ENCODE measurements at regions not wholly inside any gene's neighbourhood (a gene's known extent, or its start where the extent isn't known, plus 50 kb on each side); places are given as distances from the start of the nearest gene placed in this dataset.

GRCh38 chr16:55116165-55116920 is 185.7 kb downstream of the IRX5 start:
- DNase-seq (ENCODE audit: insufficient read length, low spot score) (no peak), FAIRE-seq (no peak)
- no peak for TF ChIP-seq POLR2A (IDR thresholded peaks at IDR 0.05; ENCODE audit: low read depth, low read length)

GRCh38 chr16:55118701-55119260 is 188.1 kb downstream of the IRX5 start:
- FAIRE-seq: no peak
- no peak for TF ChIP-seq POLR2A (IDR thresholded peaks at IDR 0.05; ENCODE audit: low read depth, low read length)
- DNase-seq (ENCODE audit: insufficient read length, low spot score): no peak

DNA sequence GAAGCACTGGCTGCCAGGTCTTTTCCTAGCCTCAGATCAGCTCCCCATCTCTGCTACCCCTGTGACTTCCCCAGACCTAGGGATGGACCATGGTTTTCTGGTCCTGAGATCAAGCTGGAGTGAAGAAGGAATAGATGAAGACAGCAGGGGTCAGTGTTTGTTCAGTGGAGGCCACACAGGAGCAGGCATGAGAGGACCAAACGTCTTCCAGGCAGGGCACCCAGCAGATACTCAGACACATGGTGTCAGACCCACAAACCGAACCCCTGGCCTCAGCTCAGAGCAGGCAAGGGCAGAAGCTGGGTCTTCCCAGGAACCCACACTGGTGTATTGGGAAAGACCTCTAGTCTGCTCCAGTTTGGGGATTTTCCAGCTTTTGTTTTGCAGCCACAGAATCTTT is 189.7 kb downstream of the IRX5 start:
- FAIRE-seq (no peak), DNase-seq (ENCODE audit: insufficient read length, low spot score) (no peak)
- TF ChIP-seq POLR2A (IDR thresholded peaks at IDR 0.05; ENCODE audit: low read depth, low read length): no peak

- TF ChIP-seq POLR2A (IDR thresholded peaks at IDR 0.05; ENCODE audit: low read depth, low read length): no peak
- FAIRE-seq (no peak), DNase-seq (ENCODE audit: insufficient read length, low spot score) (no peak)
Measured at GRCh38 chr16:55120826-55121225, 190.2 kb downstream of the IRX5 start.

DNA sequence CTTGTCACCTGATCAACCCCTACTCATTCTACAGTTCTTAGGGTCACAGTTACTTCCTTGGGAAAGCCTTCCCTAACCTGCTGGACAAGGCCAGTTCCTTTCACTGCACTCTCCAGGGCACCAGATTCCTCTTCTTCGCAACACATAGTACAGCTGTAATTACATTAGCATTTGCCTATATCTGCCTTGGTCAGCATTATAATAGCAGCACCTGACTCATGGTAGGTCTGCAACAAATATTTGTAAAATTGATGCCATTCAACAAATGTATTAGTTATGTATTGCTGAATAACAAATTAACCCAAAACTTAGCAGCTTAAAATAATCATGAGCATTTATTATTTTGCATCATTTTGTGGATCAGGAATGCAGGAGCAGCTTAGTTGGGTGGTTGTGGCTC is 193.0 kb downstream of the IRX5 start:
- FAIRE-seq: no peak
- no peak for DNase-seq (ENCODE audit: insufficient read length, low spot score)
- TF ChIP-seq POLR2A (IDR thresholded peaks at IDR 0.05; ENCODE audit: low read depth, low read length): no peak

GRCh38 chr16:55125818-55126385 is 195.2 kb downstream of the IRX5 start:
- DNase-seq (ENCODE audit: insufficient read length, low spot score): no peak
- FAIRE-seq: no peak
- no peak for TF ChIP-seq POLR2A (IDR thresholded peaks at IDR 0.05; ENCODE audit: low read depth, low read length)

DNA sequence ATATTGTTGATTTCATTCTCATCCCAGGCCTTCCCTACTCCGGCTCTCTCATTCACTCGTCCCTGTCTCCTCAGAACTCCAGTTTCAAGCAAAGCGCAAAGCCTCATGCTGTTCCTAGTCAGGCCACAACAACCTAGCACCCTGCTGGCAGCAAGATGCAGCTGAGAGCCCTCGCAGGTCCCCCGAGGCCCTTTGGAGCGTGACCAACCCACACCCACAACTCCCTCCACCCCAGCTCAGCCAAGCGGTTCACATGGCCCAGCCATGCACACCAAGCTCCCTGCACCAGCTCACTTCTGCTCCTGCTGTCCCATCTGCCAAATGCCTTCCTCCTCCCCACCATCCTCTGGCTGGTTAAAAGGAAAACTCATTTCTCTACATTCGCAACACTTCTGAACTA is 195.8 kb downstream of the IRX5 start:
- no peak for TF ChIP-seq POLR2A (IDR thresholded peaks at IDR 0.05; ENCODE audit: low read depth, low read length)
- DNase-seq (ENCODE audit: insufficient read length, low spot score) (no peak), FAIRE-seq (no peak)

DNA sequence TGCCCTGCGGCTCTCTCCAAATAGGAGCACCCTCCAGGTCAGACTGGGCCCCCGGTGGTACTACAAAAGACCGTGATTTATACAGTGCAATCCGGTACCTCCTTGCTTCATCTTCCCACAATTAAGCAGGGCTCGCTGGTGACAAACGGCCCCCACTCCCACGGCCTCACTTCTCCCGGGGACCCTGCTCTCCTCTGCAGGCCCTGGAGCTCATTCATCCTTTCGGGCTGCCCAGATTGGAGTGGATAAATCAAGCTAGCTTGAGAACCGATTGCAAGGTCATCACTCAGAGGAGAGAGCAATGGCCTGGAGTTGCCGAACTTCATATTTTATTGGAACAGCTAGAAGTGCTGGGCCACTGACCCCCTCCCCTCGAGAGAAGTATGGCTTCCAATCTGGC is 193.5 kb upstream of the IRX6 start:
- DNase-seq (ENCODE audit: insufficient read length, low spot score): no peak
- no peak for TF ChIP-seq POLR2A (IDR thresholded peaks at IDR 0.05; ENCODE audit: low read depth, low read length)
- no peak for FAIRE-seq

DNA sequence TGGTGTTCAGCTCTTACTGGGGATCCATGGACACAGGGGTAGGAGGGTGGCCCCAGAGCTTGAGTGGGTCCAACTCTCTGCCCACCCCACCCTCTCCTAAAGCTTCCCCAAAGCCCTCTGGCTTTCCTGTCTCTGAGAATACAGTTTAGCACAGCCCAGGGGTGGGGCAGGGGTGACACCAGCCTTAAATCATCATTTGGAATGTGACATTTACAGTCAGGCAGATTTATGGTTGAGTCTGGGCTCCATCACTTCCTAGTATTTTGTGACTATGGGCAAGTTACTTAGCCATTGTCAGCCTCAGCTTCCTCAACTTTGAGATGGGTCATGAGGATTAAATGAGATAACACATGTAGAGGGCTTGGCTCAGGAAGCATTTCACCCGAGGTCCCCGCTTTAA is 193.1 kb upstream of the IRX6 start:
- FAIRE-seq (no peak), DNase-seq (ENCODE audit: insufficient read length, low spot score) (no peak)
- no peak for TF ChIP-seq POLR2A (IDR thresholded peaks at IDR 0.05; ENCODE audit: low read depth, low read length)

DNA sequence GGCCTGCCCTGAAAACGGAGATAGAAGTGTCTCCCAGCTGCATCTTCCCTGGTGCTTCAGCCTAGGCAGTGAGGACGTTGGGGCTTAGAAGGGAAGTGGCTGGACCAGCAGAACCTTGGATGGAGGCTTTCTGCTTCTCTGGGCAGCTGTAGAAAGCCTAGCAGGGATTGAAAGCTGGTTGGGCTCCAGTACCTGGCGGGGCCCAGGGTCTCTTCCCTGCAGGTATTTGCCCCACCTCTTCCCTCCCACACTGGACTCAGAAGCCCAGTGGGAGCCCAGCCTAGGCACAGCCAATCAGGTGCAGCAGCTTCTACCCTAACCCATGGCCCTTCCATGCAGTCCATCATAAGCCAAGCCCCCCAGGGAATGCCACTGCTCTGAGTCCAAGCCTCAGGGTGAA is 190.3 kb upstream of the IRX6 start:
- no peak for FAIRE-seq
- no peak for DNase-seq (ENCODE audit: insufficient read length, low spot score)
- no peak for TF ChIP-seq POLR2A (IDR thresholded peaks at IDR 0.05; ENCODE audit: low read depth, low read length)

GRCh38 chr16:55136356-55137150 is 187.4 kb upstream of the IRX6 start:
- FAIRE-seq: no peak

GRCh38 chr16:55138298-55138697 is 185.7 kb upstream of the IRX6 start:
- no peak for TF ChIP-seq POLR2A (IDR thresholded peaks at IDR 0.05; ENCODE audit: low read depth, low read length)
- no peak for DNase-seq (ENCODE audit: insufficient read length, low spot score)
- no peak for FAIRE-seq

More at GRCh38 chr16:55136356-55137150, 187.4 kb upstream of the IRX6 start:
- no peak for TF ChIP-seq POLR2A (IDR thresholded peaks at IDR 0.05; ENCODE audit: low read depth, low read length)
- DNase-seq (ENCODE audit: insufficient read length, low spot score): no peak

DNA sequence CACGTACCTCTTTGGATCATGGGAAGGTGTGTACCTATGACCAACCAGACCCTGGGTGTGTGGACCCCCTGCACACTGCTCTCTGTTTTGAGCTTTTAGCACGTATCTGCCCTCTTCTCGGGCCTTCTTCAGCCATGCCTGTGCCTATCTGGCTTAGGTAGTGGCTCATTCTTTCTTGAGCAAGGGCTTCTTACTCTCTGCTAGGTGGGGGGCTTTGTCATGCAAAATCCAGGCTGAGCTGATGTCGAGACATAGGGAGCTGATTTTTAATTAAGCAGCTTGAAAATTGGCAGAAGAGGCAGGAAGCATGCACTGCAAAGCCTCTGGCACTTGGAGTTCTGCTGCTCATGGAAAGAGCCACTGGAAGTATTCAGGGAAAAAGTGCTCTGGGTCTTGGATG is 181.6 kb upstream of the IRX6 start:
- DNase-seq (ENCODE audit: insufficient read length, low spot score) (no peak), FAIRE-seq (no peak)
- TF ChIP-seq POLR2A (IDR thresholded peaks at IDR 0.05; ENCODE audit: low read depth, low read length): no peak

DNA sequence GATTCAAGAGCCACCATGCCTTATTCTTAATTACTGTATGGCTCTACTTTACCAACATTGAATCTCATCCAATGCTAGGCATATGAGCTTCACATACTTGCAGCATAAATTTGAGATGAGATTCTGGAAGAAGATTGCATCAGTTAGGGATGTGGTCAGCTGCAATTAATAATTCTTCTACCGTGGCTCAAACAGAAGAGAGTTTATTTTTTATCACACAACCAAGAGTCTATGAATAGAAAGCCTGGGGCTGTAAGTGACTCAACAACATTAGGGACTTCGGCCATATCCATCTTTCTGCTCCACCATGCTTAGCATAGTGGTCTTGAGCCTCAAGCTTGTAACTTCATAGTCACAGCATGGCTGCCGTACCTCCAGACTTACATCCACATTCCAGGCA is 179.4 kb upstream of the IRX6 start:
- no peak for TF ChIP-seq POLR2A (IDR thresholded peaks at IDR 0.05; ENCODE audit: low read depth, low read length)
- no peak for FAIRE-seq
- no peak for DNase-seq (ENCODE audit: insufficient read length, low spot score)

All from H54 (cell line).